ENCODE measurements at regions not wholly inside any gene's neighbourhood (a gene's known extent, or its start where the extent isn't known, plus 50 kb on each side); places are given as distances from the start of the nearest gene placed in this dataset.

DNA sequence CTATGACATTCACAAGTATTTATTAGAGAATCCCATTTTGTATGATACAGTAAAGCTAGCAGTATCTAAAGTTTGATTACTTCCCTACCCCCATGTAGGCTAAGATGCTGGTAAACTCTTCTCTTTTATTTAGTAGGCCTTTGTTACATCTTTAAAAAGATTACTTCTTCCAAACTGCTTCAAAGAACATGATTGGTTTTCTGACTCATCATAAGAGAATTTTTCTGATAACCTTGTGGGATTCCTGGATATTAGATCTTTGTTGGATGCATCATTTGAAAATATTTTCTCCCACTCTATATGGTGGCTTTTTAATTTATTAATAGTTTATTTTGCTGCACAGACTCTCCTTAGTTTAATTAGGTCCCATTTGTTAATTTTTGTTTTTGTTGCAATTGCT is 898.3 kb upstream of the ADGRB3 start:
- no peak for ATAC-seq
- H3K36me3 ChIP-seq (ENCODE audit: control insufficient read depth, insufficient read depth, low read length) = no peaks in the 10 kb centered on the region
- H3K27me3 Mint-ChIP-seq (ENCODE audit: low read depth in 2 of 2) = no peaks in the 10 kb centered on the region
- no peaks in the 10 kb centered on the region for H3K27me3 ChIP-seq (ENCODE audit: control insufficient read depth, insufficient read depth, low read length)
- peaks cover 13 to 17% of the 10 kb centered on the region in 2 donors for H3K9me3 Mint-ChIP-seq
- peaks cover 13% of the 10 kb centered on the region for H3K9me3 ChIP-seq (ENCODE audit: control insufficient read depth, insufficient read depth, low read length)
- H3K27ac ChIP-seq (ENCODE audit: low read length) = no peak overlapping the region
- no peak overlapping the region for H3K4me3 ChIP-seq (ENCODE audit: low read length)
- H3K4me3 Mint-ChIP-seq = no peak overlapping the region
- DNase-seq = no peak
- intact Hi-C loops (cut with micrococcal nuclease) = no loop called here
- TF ChIP-seq, protein P1, sequence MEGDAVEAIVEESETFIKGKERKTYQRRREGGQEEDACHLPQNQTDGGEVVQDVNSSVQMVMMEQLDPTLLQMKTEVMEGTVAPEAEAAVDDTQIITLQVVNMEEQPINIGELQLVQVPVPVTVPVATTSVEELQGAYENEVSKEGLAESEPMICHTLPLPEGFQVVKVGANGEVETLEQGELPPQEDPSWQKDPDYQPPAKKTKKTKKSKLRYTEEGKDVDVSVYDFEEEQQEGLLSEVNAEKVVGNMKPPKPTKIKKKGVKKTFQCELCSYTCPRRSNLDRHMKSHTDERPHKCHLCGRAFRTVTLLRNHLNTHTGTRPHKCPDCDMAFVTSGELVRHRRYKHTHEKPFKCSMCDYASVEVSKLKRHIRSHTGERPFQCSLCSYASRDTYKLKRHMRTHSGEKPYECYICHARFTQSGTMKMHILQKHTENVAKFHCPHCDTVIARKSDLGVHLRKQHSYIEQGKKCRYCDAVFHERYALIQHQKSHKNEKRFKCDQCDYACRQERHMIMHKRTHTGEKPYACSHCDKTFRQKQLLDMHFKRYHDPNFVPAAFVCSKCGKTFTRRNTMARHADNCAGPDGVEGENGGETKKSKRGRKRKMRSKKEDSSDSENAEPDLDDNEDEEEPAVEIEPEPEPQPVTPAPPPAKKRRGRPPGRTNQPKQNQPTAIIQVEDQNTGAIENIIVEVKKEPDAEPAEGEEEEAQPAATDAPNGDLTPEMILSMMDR (IDR thresholded peaks at IDR 0.05) = no peak
- H3K36me3 Mint-ChIP-seq = peaks cover 6% of the 10 kb centered on the region
- H3K4me1 ChIP-seq (ENCODE audit: control insufficient read depth, insufficient read depth, low read length) = no peaks in the 10 kb centered on the region
- no peaks in the 10 kb centered on the region for H3K4me1 Mint-ChIP-seq
- H3K27ac Mint-ChIP-seq = no peak overlapping the region

- H3K36me3 ChIP-seq (ENCODE audit: control insufficient read depth, insufficient read depth, low read length) = no peaks in the 10 kb centered on the region
- ATAC-seq = no peak
- H3K4me1 ChIP-seq (ENCODE audit: control insufficient read depth, insufficient read depth, low read length) = no peaks in the 10 kb centered on the region
- no peaks in the 10 kb centered on the region for H3K27me3 ChIP-seq (ENCODE audit: control insufficient read depth, insufficient read depth, low read length)
- Mint-ChIP-seq H3K27me3 (ENCODE audit: low read depth in 2 of 2) (no peaks in the 10 kb centered on the region), H3K9me3 (peaks cover 16 to 24% of the 10 kb centered on the region in 2 donors), H3K4me1 (no peaks in the 10 kb centered on the region), H3K27ac (no peak overlapping the region), H3K4me3 (no peak overlapping the region), H3K36me3 (peaks cover 9% of the 10 kb centered on the region)
- intact Hi-C loops (cut with micrococcal nuclease) = no loop called here
- H3K27ac ChIP-seq (ENCODE audit: low read length) = no peak overlapping the region
- H3K9me3 ChIP-seq (ENCODE audit: control insufficient read depth, insufficient read depth, low read length) = peaks cover 13% of the 10 kb centered on the region
- H3K4me3 ChIP-seq (ENCODE audit: low read length) = no peak overlapping the region
- no peak for DNase-seq
- TF ChIP-seq, protein P1 (IDR thresholded peaks at IDR 0.05) = no peak
These were observed 898.9 kb upstream of the ADGRB3 start for GRCh38 chr6:67736161-67736560.

GRCh38 chr6:67735623-67736022 is 899.5 kb upstream of the ADGRB3 start:
- no CpG with 5 or more reads among the region's 1 CpG for whole genome bisulfite sequencing (ENCODE audit: insufficient coverage)
- no peak for ATAC-seq

GRCh38 chr6:67722861-67723261 is 912.2 kb upstream of the ADGRB3 start:
- 85% methylated on average over 14 of the region's 14 CpGs for WGBS (ENCODE audit: insufficient coverage)
- Mint-ChIP-seq H3K27me3 (ENCODE audit: low read depth in 2 of 2) (no peaks in the 10 kb centered on the region), H3K4me1 (no peaks in the 10 kb centered on the region), H3K36me3 (peaks cover 15% of the 10 kb centered on the region), H3K9me3 (peaks cover 12 to 24% of the 10 kb centered on the region in 2 donors), H3K4me3 (no peak overlapping the region), H3K27ac (no peak overlapping the region)
- DNase-seq (no peak), ATAC-seq (no peak)
- H3K4me1 ChIP-seq (ENCODE audit: control insufficient read depth, insufficient read depth, low read length) = no peaks in the 10 kb centered on the region
- H3K27me3 ChIP-seq (ENCODE audit: control insufficient read depth, insufficient read depth, low read length) = no peaks in the 10 kb centered on the region
- peaks cover 9% of the 10 kb centered on the region for H3K9me3 ChIP-seq (ENCODE audit: control insufficient read depth, insufficient read depth, low read length)
- H3K36me3 ChIP-seq (ENCODE audit: control insufficient read depth, insufficient read depth, low read length) = no peaks in the 10 kb centered on the region
- TF ChIP-seq, protein P1 (IDR thresholded peaks at IDR 0.05) = no peak
- no peak overlapping the region for H3K27ac ChIP-seq (ENCODE audit: low read length)
- intact Hi-C loops (cut with micrococcal nuclease) = no loop called here
- H3K4me3 ChIP-seq (ENCODE audit: low read length) = no peak overlapping the region

More at GRCh38 chr6:67735623-67736022, 899.5 kb upstream of the ADGRB3 start:
- H3K4me3 ChIP-seq (ENCODE audit: low read length) = no peak overlapping the region
- H3K36me3 ChIP-seq (ENCODE audit: control insufficient read depth, insufficient read depth, low read length) = no peaks in the 10 kb centered on the region
- Mint-ChIP-seq H3K9me3 (peaks cover 16 to 23% of the 10 kb centered on the region in 2 donors), H3K4me3 (no peak overlapping the region), H3K4me1 (no peaks in the 10 kb centered on the region), H3K27me3 (ENCODE audit: low read depth in 2 of 2) (no peaks in the 10 kb centered on the region), H3K27ac (no peak overlapping the region), H3K36me3 (peaks cover 9% of the 10 kb centered on the region)
- no peaks in the 10 kb centered on the region for H3K4me1 ChIP-seq (ENCODE audit: control insufficient read depth, insufficient read depth, low read length)
- peaks cover 13% of the 10 kb centered on the region for H3K9me3 ChIP-seq (ENCODE audit: control insufficient read depth, insufficient read depth, low read length)
- no peaks in the 10 kb centered on the region for H3K27me3 ChIP-seq (ENCODE audit: control insufficient read depth, insufficient read depth, low read length)
- DNase-seq = no peak
- intact Hi-C loops (cut with micrococcal nuclease) = no loop called here
- TF ChIP-seq, protein P1 (IDR thresholded peaks at IDR 0.05) = no peak
- no peak overlapping the region for H3K27ac ChIP-seq (ENCODE audit: low read length)
